Astrocyte (in vitro differentiated cells and primary cell): ENCODE measurements at regions not wholly inside any gene's neighbourhood (a gene's known extent, or its start where the extent isn't known, plus 50 kb on each side); places are given as distances from the start of the nearest gene placed in this dataset.

ENCODE experiments used
- DNase-seq: peaks from one replicate; pipeline ENCODE4 v3.0.0-alpha.2; 2010; ENCODE audit warnings: low read depth
- FAIRE-seq: peaks from 2 replicates; lab custom pipeline; 2011; peaks lifted over from hg19 to GRCh38; lab: Jason Lieb, UNC
- H2AFZ ChIP-seq: 2 replicates; pipeline ENCODE4 v1.6.0; 2012; ENCODE audit warnings: low read depth, low read length, inconsistent platforms
- H3K27ac ChIP-seq: 2 replicates; pipeline ENCODE4 v1.5.1; 2011; ENCODE audit warnings: low read depth, low read length, inconsistent platforms
- H3K27me3 ChIP-seq: 2 replicates; pipeline ENCODE4 v1.6.0; 2011; ENCODE audit warnings: low read length, inconsistent platforms; ENCODE audit not compliant: insufficient read depth
- H3K36me3 ChIP-seq: 2 replicates; pipeline ENCODE4 v1.5.1; 2011; ENCODE audit warnings: low read length, inconsistent platforms; ENCODE audit not compliant: insufficient read depth
- H3K4me1 ChIP-seq: 2 replicates; pipeline ENCODE4 v1.5.1; 2011; ENCODE audit warnings: low read length, inconsistent platforms; ENCODE audit not compliant: insufficient read depth
- H3K4me2 ChIP-seq: 2 replicates; pipeline ENCODE4 v1.6.0; 2012; ENCODE audit warnings: low read length, inconsistent platforms
- H3K4me3 ChIP-seq: 2 replicates; pipeline ENCODE4 v1.5.1; 2011; ENCODE audit warnings: low read depth, mild to moderate bottlenecking, low read length, inconsistent platforms; ENCODE audit not compliant: insufficient read depth
- H3K79me2 ChIP-seq: 2 replicates; pipeline ENCODE4 v1.6.0; 2012; ENCODE audit warnings: mild to moderate bottlenecking, low read length, inconsistent platforms; ENCODE audit not compliant: insufficient read depth
- H3K9ac ChIP-seq: 2 replicates; pipeline ENCODE4 v1.6.0; 2012; ENCODE audit warnings: mild to moderate bottlenecking, low read length, inconsistent platforms
- H3K9me3 ChIP-seq: 2 replicates; pipeline ENCODE4 v1.5.1; 2012; ENCODE audit warnings: low read depth, mild to moderate bottlenecking, low read length, inconsistent platforms; ENCODE audit not compliant: insufficient read depth
- H4K20me1 ChIP-seq: 2 replicates; pipeline ENCODE4 v1.6.0; 2012; ENCODE audit warnings: low read length, inconsistent platforms; ENCODE audit not compliant: insufficient read depth
- H3K27ac Mint-ChIP-seq: one replicate; pipeline ENCODE4 v1.8.0; 2021; ENCODE audit warnings: mild to moderate bottlenecking, mixed read lengths; ENCODE audit not compliant: unreplicated experiment
- H3K27me3 Mint-ChIP-seq: one replicate; pipeline ENCODE4 v1.8.0; 2021; ENCODE audit warnings: low read depth, mixed read lengths; ENCODE audit not compliant: unreplicated experiment
- H3K36me3 Mint-ChIP-seq: one replicate; pipeline ENCODE4 v1.8.0; 2021; ENCODE audit warnings: low read depth, mixed read lengths; ENCODE audit not compliant: unreplicated experiment
- H3K4me1 Mint-ChIP-seq: one replicate; pipeline ENCODE4 v1.8.0; 2021; ENCODE audit warnings: low read depth, mixed read lengths; ENCODE audit not compliant: unreplicated experiment
- H3K4me3 Mint-ChIP-seq: one replicate; pipeline ENCODE4 v1.8.0; 2021; ENCODE audit warnings: mild to moderate bottlenecking, moderate library complexity, mixed read lengths; ENCODE audit not compliant: unreplicated experiment
- H3K9me3 Mint-ChIP-seq: one replicate; pipeline ENCODE4 v1.8.0; 2021; ENCODE audit warnings: mild to moderate bottlenecking, mixed read lengths; ENCODE audit not compliant: unreplicated experiment
- EZH2 ChIP-seq: IDR thresholded peaks from 2 replicates; pipeline ENCODE4 v1.6.1; 2012; ENCODE audit warnings: mild to moderate bottlenecking, low read length, inconsistent platforms; ENCODE audit not compliant: insufficient read depth
- TF ChIP-seq, protein P1 (sequence below): IDR thresholded peaks from 2 replicates; pipeline ENCODE4 v1.5.1; 2011; ENCODE audit warnings: low read depth, mild to moderate bottlenecking, inconsistent platforms, low read length, moderate library complexity; ENCODE audit not compliant: insufficient read depth

DNA sequence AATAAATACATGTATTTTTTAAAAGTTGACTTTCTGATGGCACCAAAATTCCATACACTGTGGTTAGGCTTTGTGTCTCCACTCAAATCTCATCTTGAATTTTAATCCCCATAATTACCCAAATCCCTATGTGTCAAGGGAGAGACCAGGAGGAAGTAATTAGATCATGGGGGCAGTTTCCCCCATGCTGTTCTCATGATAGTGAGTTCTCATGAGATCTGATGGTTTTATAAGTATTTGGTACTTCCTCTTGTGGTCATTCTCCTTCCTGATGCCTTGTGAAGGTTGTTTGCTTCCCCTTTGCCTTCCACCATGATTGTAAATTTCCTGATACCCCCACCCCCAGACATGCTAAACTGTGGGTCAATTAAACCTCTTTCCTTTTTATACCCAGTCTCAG lies 1218.4 kb upstream of the PRMT6 start:
- H3K27me3 Mint-ChIP-seq: no peaks in the 10 kb centered on the region
- H3K9ac ChIP-seq: no peak overlapping the region
- H3K36me3 ChIP-seq: no peaks in the 10 kb centered on the region
- no peaks in the 10 kb centered on the region for H3K79me2 ChIP-seq
- H3K9me3 ChIP-seq: no peaks in the 10 kb centered on the region
- H3K36me3 Mint-ChIP-seq: no peaks in the 10 kb centered on the region
- no peak overlapping the region for H3K27ac Mint-ChIP-seq
- H3K4me3 ChIP-seq: no peak overlapping the region
- no peak overlapping the region for H3K27ac ChIP-seq
- FAIRE-seq: no peak
- H3K27me3 ChIP-seq: no peaks in the 10 kb centered on the region
- no peak for DNase-seq
- TF ChIP-seq, protein P1, sequence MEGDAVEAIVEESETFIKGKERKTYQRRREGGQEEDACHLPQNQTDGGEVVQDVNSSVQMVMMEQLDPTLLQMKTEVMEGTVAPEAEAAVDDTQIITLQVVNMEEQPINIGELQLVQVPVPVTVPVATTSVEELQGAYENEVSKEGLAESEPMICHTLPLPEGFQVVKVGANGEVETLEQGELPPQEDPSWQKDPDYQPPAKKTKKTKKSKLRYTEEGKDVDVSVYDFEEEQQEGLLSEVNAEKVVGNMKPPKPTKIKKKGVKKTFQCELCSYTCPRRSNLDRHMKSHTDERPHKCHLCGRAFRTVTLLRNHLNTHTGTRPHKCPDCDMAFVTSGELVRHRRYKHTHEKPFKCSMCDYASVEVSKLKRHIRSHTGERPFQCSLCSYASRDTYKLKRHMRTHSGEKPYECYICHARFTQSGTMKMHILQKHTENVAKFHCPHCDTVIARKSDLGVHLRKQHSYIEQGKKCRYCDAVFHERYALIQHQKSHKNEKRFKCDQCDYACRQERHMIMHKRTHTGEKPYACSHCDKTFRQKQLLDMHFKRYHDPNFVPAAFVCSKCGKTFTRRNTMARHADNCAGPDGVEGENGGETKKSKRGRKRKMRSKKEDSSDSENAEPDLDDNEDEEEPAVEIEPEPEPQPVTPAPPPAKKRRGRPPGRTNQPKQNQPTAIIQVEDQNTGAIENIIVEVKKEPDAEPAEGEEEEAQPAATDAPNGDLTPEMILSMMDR: no peak
- TF ChIP-seq EZH2: no peak
- H3K4me3 Mint-ChIP-seq: no peak overlapping the region
- no peaks in the 10 kb centered on the region for H3K4me1 Mint-ChIP-seq
- no peaks in the 10 kb centered on the region for H3K4me1 ChIP-seq
- H2AFZ ChIP-seq: no peak overlapping the region
- H3K4me2 ChIP-seq: no peak overlapping the region
- H3K9me3 Mint-ChIP-seq: peaks cover 2% of the 10 kb centered on the region
- no peaks in the 10 kb centered on the region for H4K20me1 ChIP-seq

DNA sequence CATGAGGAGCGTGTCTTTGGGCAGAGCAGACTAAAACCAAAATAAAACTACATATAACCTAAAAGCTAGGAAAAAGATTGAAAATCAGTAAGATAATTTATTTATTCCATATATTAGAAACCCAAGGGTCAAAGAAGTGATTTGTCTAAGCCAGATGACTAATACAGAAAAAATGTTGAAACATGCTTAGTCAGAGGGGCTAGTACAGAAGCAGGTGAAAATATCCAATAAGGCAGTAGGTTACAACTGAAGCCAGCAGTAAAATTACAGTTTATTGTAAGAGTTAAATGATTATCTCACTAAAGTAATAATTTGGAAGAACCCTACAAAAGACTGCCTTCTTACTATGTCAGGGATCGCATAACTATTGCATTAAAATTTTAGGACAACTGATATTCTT lies 1190.9 kb upstream of the PRMT6 start:
- Histone ChIP-seq H3K27ac (no peak overlapping the region), H3K9ac (no peak overlapping the region), H3K4me2 (no peak overlapping the region), H3K27me3 (no peaks in the 10 kb centered on the region), H3K79me2 (no peaks in the 10 kb centered on the region), H4K20me1 (no peaks in the 10 kb centered on the region), H3K4me1 (no peaks in the 10 kb centered on the region), H2AFZ (no peak overlapping the region), H3K4me3 (no peak overlapping the region), H3K9me3 (no peaks in the 10 kb centered on the region), H3K36me3 (no peaks in the 10 kb centered on the region)
- Mint-ChIP-seq H3K27ac (peak overlapping the region; percentile 8), H3K4me3 (no peak overlapping the region), H3K4me1 (peaks cover 11% of the 10 kb centered on the region), H3K36me3 (no peaks in the 10 kb centered on the region), H3K9me3 (peaks cover under 1% of the 10 kb centered on the region), H3K27me3 (no peaks in the 10 kb centered on the region)
- DNase-seq (peak; percentile 2), FAIRE-seq (no peak)
- TF ChIP-seq, protein P1: no peak
- no peak for TF ChIP-seq EZH2

DNA sequence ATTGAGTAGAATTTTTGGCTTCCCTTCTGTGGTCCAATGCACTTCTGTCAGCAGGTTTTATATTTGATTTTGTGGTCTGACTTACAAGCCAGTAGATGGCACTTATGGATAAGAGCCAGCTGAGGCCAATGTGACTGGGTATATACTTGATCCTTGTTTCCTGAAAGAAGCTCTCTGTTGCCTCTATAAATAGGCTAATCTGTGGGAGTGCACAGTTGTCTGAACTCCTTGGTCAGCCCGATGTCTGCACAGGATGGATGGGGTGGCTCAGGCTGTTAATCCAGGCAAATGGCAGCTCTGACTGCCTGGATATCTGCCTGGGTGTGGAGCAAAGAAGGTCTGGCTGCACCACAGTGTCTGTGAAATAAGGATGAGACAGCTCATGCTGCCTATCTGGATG lies 1183.7 kb upstream of the PRMT6 start:
- no peak for FAIRE-seq
- H3K4me1 Mint-ChIP-seq: peaks cover 14% of the 10 kb centered on the region
- H3K27ac Mint-ChIP-seq: no peak overlapping the region

More for the DNA sequence above, 1183.7 kb upstream of the PRMT6 start:
- H3K27me3 ChIP-seq: no peaks in the 10 kb centered on the region
- H3K4me2 ChIP-seq: no peak overlapping the region
- H4K20me1 ChIP-seq: no peaks in the 10 kb centered on the region
- Mint-ChIP-seq H3K36me3 (peaks cover 2% of the 10 kb centered on the region), H3K27me3 (no peaks in the 10 kb centered on the region), H3K9me3 (no peaks in the 10 kb centered on the region), H3K4me3 (no peak overlapping the region)
- H3K36me3 ChIP-seq: no peaks in the 10 kb centered on the region
- H3K4me1 ChIP-seq: no peaks in the 10 kb centered on the region
- no peak overlapping the region for H2AFZ ChIP-seq
- no peak overlapping the region for H3K9ac ChIP-seq
- H3K9me3 ChIP-seq: no peaks in the 10 kb centered on the region
- no peak for DNase-seq
- H3K27ac ChIP-seq: no peak overlapping the region
- H3K4me3 ChIP-seq: no peak overlapping the region
- no peaks in the 10 kb centered on the region for H3K79me2 ChIP-seq
- TF ChIP-seq, protein P1: no peak
- TF ChIP-seq EZH2: no peak
